A673 (cell line): ENCODE measurements at regions not wholly inside any gene's neighbourhood (a gene's known extent, or its start where the extent isn't known, plus 50 kb on each side); places are given as distances from the start of the nearest gene placed in this dataset.

Source experiments
- BruUV-seq: library from RNA; stranded (reverse); fragments of 400-500 nt; replicated peaks from 2 replicates; lab custom pipeline; 2021; lab: Mats Ljungman, UMichigan
- CTCF ChIA-PET: fragments of 300-600 bp; sonication (Branson Sonifier 250); formaldehyde crosslinking; loops from one replicate; lab custom pipeline; 2022; ENCODE audit warnings: antibody characterized with exemption; lab: Charles Lee
- POLR2A ChIA-PET: fragments of 300-600 bp; sonication (Branson Sonifier 250); formaldehyde crosslinking; loops from one replicate; lab custom pipeline; 2022; ENCODE audit warnings: antibody characterized with exemption; ENCODE audit not compliant: low non-redundant PET; lab: Charles Lee
- DNase-seq: peaks from one replicate; pipeline ENCODE4 v3.0.0-alpha.2; 2015; ENCODE audit warnings: low spot score
- H3K27ac ChIP-seq: fragments of 200-600 bp; sonication (generic); 2 replicates; pipeline ENCODE4 v1.5.1; 2016; ENCODE audit warnings: mixed run types, low read depth, mild to moderate bottlenecking, mixed read lengths, antibody characterized with exemption, low read length; ENCODE audit not compliant: poor library complexity, severe bottlenecking
- H3K27me3 ChIP-seq: fragments of 200-600 bp; sonication (generic); replicated peaks from 2 replicates; pipeline ENCODE4 v1.6.1; 2017; ENCODE audit warnings: mixed run types, low read depth, mild to moderate bottlenecking, mixed read lengths, antibody characterized with exemption, low read length; ENCODE audit not compliant: insufficient read depth, poor library complexity
- H3K36me3 ChIP-seq: fragments of 200-600 bp; sonication (generic); 2 replicates; pipeline ENCODE4 v1.6.1; 2016; ENCODE audit warnings: mixed run types, mild to moderate bottlenecking, mixed read lengths, antibody characterized with exemption, low read length; ENCODE audit not compliant: insufficient read depth, poor library complexity, severe bottlenecking
- H3K4me1 ChIP-seq: fragments of 200-600 bp; sonication (generic); 2 replicates; pipeline ENCODE4 v1.6.1; 2017; ENCODE audit warnings: mixed run types, mild to moderate bottlenecking, mixed read lengths, antibody characterized with exemption, low read length; ENCODE audit not compliant: insufficient read depth, poor library complexity, severe bottlenecking
- H3K4me3 ChIP-seq: fragments of 200-600 bp; sonication (generic); 2 replicates; pipeline ENCODE4 v1.5.1; 2016; ENCODE audit warnings: low read depth, mixed run types, mild to moderate bottlenecking, mixed read lengths, low read length; ENCODE audit not compliant: poor library complexity, severe bottlenecking
- H3K9me3 ChIP-seq: fragments of 200-600 bp; sonication (generic); 2 replicates; pipeline ENCODE4 v1.6.1; 2016; ENCODE audit warnings: mixed run types, low read depth, mild to moderate bottlenecking, mixed read lengths, antibody characterized with exemption, low read length; ENCODE audit not compliant: poor library complexity, severe bottlenecking
- CTCF ChIP-seq: fragments of 300-800, 200-600 bp; sonication (generic); conservative IDR thresholded peaks from 2 replicates; pipeline ENCODE4 v1.5.1; 2017; ENCODE audit warnings: low read depth, mild to moderate bottlenecking, antibody characterized with exemption, low read length, moderate library complexity, mixed read lengths
- EZH2 ChIP-seq: fragments of 200-600 bp; sonication (generic); IDR thresholded peaks from 2 replicates; pipeline ENCODE4 v1.6.1; 2017; ENCODE audit warnings: borderline replicate concordance, low read depth, mild to moderate bottlenecking, mixed read lengths, antibody characterized with exemption, low read length; ENCODE audit not compliant: poor library complexity, severe bottlenecking
- intact Hi-C: fragments of 100-400 bp; cut with micrococcal nuclease; formaldehyde crosslinking; loops from one replicate; pipeline ENCODE4 v1.10.0; 2022; ENCODE audit not compliant: unreplicated experiment

GRCh38 chr17:59487161-59487873, 78.1 kb upstream of the DHX40 start:
- Histone ChIP-seq H3K4me3 (no peak overlapping the region), H3K27me3 (no peaks in the 10 kb centered on the region), H3K9me3 (no peaks in the 10 kb centered on the region), H3K27ac (no peak overlapping the region), H3K4me1 (no peaks in the 10 kb centered on the region), H3K36me3 (no peaks in the 10 kb centered on the region)
- no peak for DNase-seq
- ChIA-PET CTCF (no interaction called here), POLR2A (no interaction called here)
- BruUV-seq = no TSS peak
- TF ChIP-seq EZH2 = no peak
- TF ChIP-seq CTCF = no peak
- intact Hi-C loops = no loop called here

GRCh38 chr17:59488805-59489204, 76.6 kb upstream of the DHX40 start:
- DNase-seq = no peak
- Histone ChIP-seq H3K9me3 (no peaks in the 10 kb centered on the region), H3K4me3 (no peak overlapping the region), H3K4me1 (no peaks in the 10 kb centered on the region), H3K27ac (no peak overlapping the region), H3K27me3 (no peaks in the 10 kb centered on the region), H3K36me3 (no peaks in the 10 kb centered on the region)
- POLR2A ChIA-PET = no interaction called here
- TF ChIP-seq CTCF = no peak
- no peak for TF ChIP-seq EZH2
- intact Hi-C loops = no loop called here
- no TSS peak for BruUV-seq
- CTCF ChIA-PET = no interaction called here

GRCh38 chr17:59490216-59490615, 75.2 kb upstream of the DHX40 start:
- POLR2A ChIA-PET = no interaction called here
- TF ChIP-seq EZH2 (no peak), CTCF (no peak)
- intact Hi-C loops = no loop called here
- Histone ChIP-seq H3K4me1 (no peaks in the 10 kb centered on the region), H3K9me3 (no peaks in the 10 kb centered on the region), H3K36me3 (no peaks in the 10 kb centered on the region), H3K27me3 (no peaks in the 10 kb centered on the region), H3K4me3 (no peak overlapping the region), H3K27ac (no peak overlapping the region)
- no TSS peak for BruUV-seq
- DNase-seq = no peak
- CTCF ChIA-PET = no interaction called here
